ENCODE measurements at regions not wholly inside any gene's neighbourhood (a gene's known extent, or its start where the extent isn't known, plus 50 kb on each side); places are given as distances from the start of the nearest gene placed in this dataset.
"Not testable (repeated sequence)": the region's sequence is repeated elsewhere in the genome, so short reads cannot be mapped to it uniquely, and the experiment has no call there.

DNA sequence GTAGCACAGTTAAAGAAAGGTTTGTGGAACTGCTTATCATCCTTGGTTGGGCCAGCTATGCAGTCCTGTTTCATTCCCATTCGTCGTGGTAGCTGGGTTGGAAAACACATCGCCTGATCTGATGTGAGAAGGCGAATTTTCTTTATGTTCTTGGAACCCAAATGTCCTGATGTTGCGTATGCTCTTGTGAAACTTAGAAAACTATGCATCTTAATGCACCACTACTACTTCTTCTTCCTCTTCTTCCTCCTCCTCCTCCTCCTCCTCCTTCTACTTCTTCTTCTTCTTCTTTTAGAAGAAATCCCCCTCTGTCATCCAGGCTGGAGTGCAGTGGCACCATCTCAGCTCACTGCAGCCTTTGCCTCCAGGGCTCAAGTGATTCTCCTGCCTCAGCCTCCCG lies 381.6 kb downstream of the UTRN start:
- DNase-seq (ENCODE audit: low read depth in 4 of 4, low spot score in 3 of 4), result no peak

DNA sequence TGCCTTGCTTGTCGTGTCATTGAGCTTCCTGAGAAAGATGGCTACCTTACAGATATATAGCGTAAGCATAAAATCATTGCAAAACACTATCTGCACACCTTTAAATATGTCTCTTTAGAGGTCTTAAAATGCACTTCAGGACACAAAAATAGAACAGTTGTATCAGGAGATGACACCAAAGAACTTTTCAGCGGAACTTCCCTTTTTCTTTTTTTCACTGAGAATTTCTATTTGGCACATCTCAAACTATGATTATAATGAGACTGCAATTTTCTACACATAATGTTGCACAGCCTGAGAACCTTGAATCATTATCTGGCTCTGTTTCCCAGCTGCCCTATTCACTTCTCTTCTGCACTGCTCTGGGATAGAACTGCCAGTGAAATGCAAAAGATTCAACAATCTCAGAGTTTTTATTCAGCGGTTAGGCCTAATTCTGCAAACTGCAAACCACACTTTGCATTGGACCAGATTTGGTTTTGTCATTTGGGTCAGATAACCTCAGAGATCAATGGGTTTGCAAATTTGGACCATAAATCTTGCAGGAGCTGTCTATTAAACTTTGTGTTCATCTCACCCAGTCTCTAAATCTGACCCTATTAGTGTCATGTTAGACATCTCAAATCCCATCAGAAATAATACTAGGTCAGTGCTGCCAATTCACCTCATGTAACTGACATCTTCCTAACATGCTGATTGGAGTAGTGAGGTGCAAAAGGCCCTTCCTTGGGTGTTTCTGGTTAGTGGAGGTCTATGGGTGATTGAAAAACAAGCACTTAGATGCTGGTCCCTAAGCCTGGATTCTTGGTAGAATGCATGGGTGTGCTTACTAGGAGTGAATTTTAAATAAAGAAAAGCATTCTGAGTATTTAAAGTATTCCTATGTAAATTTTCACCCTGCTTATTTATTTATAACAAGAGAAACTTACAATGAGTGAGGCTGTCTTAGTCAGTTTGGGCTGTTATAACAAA lies 382.7 kb downstream of the UTRN start:
- DNase-seq (ENCODE audit: low read depth in 4 of 4, low spot score in 3 of 4), result no peak

DNA sequence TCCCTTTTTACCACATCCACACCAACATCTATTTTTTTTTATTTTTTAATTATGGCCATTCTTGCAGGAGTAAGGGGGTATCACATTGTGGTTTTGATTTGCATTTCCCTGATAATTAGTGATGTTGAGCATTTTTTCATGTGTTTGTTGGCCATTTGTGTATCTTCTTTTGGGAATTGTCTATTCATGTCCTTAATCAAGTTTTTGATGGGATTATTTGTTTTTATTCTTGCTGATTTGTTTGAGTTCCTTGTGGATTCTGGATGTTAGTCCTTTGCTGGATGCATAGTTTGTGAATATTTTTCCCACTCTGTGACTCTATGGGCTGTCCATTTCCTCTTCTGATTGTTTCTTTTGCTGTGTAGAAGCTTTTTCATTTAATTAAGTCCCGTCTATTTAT lies 385.1 kb downstream of the UTRN start:
- DNase-seq (ENCODE audit: low read depth in 4 of 4, low spot score in 3 of 4), result not testable (repeated sequence)

DNA sequence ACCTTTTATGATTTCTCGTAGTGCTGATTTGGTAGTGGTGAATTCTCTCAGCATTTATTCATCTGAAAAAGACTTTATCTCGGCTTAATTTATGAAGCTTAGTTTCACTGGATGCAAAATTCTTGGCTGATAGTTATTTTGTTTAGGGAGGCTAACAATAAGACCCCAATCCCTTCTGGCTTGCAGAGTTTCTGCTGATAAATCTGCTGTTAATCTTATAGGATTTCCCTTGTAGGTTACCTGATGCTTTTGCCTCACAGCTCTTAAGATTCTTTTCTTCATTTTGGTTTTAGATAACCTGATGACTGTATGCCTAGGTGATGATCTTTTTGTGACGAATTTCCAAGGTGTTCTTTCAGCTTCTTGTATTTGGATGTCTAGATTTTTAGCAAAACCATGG lies 388.7 kb downstream of the UTRN start:
- no peak for DNase-seq (ENCODE audit: low read depth in 4 of 4, low spot score in 3 of 4)

DNA sequence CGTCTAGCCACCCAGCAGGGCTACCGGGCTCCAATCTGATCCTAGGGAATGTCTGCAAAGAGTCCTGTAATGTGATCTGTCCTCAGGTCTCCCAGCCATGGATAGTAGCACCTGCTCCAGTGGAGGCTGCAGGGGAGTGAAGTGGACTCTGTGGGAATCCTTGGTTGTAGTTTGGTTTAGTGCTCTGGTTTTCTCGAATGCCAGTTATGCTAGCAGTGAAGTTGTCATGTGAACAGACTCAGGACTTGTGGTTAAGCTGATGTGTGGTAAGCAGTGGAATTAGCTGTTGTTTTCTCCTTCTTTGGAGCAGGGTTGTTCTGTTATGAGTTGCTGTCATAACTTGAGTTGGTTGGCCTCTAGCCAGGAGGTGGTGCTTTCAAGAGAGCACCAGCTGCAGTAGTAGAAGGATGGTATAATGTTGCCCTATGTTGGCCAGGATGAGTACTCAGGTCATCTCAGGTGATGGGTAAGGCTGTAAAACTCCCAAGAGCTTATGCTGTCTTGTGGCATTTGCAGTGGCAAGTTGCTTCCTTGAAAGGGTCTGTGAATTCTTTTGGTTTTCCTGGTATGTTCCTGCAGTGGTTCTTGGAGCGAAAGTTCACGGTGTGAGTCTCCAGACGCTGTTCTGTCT lies 390.2 kb downstream of the UTRN start:
- no peak for DNase-seq (ENCODE audit: low read depth in 4 of 4, low spot score in 3 of 4)

DNA sequence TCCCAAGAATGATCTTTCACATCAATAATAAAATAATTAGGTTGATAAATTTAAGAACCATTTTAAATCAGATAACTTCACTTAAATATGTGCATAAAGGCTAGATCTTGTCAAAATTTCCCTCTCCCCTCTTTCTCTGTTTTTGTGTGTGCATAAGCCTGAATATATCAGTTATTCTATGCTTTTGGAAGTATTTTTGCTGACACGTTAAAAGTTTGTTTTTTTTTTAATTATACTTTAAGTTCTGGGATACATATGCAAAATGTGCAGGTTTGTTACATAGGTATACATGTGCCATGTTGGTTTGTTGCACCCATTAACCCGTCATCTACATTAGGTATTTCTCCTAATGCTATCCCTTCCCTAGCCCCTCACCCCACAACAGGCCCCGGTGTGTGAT lies 391.2 kb downstream of the UTRN start:
- not testable (repeated sequence) for DNase-seq (ENCODE audit: low read depth in 4 of 4, low spot score in 3 of 4)

DNA sequence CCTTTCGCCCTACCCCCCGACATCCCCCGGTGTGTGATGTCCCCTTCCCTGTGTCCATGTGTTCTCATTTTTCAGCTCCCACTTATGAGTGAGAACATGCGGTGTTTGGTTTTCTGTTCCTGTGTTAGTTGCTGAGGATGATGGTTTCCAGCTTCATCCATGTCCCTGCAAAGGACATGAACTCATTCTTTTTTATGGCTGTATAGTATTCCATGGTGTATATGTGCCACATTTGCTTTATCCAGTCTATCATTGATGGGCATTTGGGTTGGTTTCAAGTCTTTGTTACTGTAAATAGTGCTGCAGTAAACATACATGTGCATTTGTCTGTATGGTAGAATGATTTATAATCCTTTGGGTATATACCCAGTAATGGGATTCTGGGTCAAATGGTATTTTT lies 392.1 kb downstream of the UTRN start:
- not testable (repeated sequence) for DNase-seq (ENCODE audit: low read depth in 4 of 4, low spot score in 3 of 4)

DNA sequence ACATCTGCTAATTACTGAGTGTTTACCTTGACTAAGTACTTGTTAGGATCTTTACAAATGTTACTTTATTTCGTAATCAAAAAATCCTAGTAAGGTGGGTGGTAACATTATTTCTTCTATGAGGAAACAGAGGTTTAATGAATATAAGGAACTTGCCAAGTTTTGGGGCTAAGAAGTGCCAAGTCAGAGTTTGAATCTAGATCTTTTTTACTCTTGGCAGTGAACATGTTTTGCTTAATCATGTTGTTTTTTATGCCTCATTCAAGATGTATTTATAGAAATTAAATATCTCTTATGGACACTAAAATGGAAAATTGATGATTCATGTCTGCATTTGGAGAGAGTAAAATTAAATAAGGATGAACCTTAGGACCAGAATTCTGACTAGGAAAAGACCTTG lies 393.7 kb downstream of the UTRN start:
- no peak for DNase-seq (ENCODE audit: low read depth in 4 of 4, low spot score in 3 of 4)

DNA sequence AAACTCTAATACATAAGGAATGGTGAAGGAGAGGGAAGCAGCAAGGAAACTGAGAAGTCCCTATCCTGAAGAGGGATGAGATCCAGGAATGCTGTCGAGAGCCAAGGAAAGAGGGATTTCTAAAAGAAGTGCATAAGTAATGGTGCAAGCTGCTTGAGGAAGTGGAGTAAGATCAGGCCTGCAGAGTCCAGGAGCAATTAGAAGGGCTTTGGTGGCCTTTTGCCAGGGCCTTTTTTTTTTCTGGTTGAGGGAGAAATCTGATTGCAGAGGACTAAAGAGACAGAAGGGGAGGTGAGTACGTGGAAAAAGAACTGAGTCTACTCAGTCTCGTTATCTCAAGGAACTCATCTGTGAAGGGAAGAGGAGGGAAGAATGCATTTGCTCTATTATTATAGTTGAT lies 396.2 kb downstream of the UTRN start:
- DNase-seq (ENCODE audit: low read depth in 4 of 4, low spot score in 3 of 4), result no peak

DNA sequence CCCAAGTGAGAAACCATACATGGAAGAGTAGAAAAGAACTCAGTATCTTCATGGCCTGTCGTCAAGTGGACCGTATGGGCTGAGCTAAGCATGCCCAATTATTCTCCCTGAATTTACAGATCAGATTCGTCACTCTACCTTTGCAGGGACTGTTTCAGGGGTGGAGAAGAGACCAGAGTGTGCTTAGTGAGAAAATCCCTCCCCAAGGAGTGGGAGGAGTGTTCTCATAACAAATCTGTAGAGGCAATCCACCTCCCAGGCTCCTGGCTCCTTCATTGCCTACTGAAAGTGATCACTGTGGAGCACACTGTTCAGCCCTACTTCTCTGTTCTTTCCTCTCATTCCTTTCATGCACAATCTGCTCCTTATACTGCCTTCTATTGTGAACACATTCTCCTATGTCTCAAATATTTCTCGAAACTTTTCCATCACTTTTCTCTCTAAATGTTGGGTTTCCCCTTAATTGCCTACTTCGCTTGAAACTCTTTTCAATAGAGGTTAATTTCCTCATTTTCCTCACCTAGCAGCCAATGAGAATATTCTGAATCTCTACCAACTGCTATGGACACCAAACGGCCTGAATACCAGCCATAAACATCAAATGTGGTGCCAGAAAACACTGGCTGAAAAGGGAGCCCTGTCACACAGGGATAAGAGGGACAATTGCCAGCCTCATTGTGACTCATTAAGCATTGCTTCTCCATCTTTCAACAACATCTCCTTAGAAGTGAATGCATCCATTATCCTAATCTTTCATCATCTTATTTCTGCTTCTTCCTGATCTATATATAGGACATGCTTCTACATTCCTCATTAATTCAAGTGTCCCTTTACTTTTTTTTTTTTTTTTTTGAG lies 398.3 kb downstream of the UTRN start:
- no peak for DNase-seq (ENCODE audit: low read depth in 4 of 4, low spot score in 3 of 4)

DNA sequence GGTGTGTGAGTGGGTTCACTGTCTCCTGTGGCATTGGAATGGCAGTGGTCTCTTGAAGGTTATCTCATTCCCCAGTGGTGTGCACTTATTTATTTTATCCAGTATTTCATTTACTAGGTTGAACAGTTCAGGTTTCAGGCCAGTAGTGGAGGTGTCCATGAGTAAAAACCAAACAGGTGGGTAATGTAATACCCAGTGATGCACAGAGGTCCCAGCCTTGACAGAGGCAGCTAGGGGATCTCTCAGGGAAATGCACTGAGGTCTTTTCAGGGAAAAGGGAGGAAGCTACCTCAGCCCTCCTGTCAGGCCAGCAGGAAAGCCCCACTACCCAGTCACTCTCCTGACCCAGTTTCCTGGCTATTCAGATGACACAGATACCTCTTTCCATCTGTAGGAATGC lies 403.6 kb downstream of the UTRN start:
- no peak for DNase-seq (ENCODE audit: low read depth in 4 of 4, low spot score in 3 of 4)

DNA sequence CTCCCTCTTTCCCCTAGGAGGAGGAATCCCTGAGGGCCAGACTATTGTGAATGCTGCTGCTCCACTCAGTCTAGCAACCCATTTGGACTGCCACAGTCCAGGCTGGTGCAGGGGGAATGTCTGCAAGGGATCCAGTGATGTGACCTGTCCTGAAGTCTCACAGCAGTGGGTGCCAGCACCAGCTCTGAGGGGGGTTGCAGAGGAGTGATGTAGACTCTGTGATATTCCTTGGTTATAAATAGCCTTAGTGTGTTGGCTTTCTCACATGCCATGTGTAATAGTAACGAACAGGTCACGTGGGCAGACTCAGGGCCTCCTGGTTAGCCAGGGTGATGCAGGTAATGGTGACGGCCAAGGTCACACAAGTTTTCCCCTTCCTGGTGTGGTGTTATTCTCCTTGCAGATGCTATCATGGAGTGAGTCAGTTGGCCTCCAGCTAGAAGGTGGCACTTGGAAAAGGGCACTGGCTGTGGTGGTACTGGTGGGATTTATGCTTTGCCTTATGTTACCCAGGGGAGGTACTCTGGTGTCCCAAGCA lies 404.4 kb downstream of the UTRN start:
- no peak for DNase-seq (ENCODE audit: low read depth in 4 of 4, low spot score in 3 of 4)

DNA sequence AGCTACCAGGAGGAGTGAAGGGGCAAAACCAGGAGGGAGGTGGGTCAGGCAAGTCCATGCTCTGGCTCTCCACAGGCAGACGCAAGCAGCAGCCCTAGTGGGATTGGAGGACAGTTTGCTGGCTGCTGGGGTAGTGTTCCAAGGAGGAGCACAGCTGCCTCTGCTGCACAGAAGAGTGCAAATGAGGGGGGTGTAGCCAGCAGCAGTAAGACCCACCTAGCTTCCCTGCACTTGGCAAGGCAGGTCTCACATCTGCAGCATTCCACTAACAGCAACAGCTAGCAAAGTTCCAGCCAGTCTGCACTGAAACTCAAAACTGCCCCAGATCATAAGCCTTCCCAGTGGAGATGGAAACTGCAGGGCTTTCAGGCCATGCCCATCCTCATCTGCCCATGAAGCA lies 405.0 kb downstream of the UTRN start:
- no peak for DNase-seq (ENCODE audit: low read depth in 4 of 4, low spot score in 3 of 4)

DNA sequence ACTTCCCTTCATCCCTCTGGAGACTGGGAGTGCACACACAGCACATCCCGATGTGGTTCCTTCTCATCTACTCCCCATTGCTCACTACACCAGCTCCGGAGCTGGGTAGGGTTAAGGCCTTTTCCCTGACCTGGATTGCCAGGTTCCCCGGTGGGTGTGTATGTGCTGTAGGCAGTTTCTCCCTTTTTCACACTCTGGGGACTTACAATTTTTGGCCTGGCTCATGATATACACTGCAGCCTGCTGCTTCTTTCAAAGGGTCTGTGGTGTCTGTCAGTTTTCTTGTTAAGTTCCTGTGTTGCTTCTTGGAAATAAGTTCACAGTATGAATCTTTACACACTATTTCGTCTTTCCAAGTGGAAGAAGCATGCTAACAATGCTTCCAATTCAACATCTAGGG lies 405.5 kb downstream of the UTRN start:
- no peak for DNase-seq (ENCODE audit: low read depth in 4 of 4, low spot score in 3 of 4)

DNA sequence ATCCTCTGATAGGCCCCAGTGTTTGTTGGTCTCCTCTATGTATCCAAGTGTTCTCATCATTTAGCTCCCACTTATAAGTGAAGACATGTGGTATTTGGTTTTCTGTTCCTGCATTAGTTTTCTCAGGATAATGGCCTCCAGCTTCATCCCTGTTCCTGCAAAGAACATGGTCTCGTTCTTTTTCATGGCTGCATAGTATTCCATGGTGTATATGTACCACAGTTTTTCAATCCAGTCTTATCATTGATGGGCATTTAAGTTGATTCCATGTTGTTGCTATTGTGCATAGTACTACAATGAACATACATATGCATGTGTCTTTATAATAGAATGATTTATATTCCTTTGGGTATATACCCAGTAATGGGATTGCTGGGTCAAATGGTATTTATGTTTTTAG lies 406.9 kb downstream of the UTRN start:
- DNase-seq (ENCODE audit: low read depth in 4 of 4, low spot score in 3 of 4), result not testable (repeated sequence)

DNA sequence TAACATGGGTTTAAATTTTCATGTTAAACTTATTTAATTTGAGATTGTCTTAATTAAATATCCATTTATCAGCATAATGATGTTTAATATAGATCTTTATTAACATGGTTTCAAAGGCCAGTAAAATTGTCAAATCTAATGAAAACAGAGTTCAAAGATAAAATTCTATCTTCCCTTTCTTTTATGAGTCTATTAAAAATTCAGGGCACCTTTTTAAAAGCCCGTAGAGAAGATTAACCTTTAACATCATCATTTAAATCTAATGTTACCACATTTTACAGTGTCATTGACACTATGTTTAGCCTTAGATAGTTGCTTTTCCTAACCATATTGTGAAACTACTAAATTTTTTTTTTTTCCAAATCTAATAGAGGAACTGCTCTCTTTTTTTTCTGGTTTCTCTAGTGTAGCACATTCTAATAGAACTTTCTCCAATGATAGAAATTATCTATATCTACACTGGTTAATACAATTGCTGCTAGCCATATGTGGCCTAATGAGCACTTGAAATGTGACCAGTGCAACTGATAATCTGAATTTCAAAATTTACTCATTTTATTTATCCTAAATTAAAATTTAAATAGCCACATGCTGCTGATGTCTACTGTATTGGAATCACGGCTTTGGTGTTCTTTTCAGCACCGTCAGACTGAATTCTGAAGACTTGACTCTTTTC lies 410.9 kb downstream of the UTRN start:
- no peak for DNase-seq (ENCODE audit: low read depth in 4 of 4, low spot score in 3 of 4)

DNA sequence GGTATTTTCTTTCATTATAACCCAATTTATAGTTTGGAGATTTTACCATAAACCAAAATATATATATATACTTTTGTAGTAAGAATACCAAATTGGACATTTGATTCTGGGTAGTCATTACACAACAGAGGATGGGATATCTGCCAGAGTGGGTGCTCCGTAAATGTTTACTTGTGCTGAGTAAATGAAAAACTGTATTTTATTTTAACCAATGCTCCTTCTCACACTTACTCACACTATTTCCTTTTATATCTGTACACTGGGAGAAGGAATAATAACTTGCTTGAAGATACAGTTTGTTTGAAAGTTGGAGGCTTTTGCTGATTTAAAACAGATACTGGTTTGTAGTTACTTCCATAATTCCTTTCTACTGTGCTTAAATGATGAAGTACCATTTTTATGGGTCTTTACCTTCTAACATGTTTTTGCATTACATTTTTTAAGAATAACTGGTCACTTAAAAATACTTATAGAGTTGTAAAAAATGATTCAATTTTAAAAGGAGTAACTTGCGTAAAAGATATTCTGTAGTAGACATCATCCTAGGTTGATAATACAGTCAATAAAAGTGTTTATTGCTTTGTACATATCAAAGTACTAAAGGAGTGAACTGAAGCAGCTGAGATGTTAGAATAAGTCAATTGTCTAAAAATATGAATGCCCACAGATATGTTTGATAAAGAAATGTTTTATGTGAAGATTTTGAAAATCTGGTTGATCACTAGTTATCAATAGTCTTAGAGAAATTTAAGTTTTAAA lies 411.7 kb downstream of the UTRN start:
- no peak for DNase-seq (ENCODE audit: low read depth in 4 of 4, low spot score in 3 of 4)

DNA sequence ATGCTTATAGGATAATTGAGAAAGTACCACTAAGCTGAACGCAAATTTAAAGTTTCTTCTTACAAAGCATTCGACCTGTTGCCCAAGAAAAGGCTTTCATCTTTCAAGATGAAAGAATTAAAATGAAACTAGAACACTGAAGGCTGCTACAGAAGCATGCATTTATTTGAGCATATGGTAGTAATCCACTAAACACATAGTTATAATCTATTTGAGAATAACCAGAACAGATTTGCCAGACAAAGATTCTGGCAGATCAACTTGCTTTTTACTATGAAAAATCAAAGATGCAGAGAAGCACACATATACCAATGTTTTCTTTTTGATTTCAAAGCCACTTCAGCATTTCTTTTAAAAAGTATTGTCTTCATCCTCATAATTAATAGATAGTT lies 412.2 kb downstream of the UTRN start:
- no peak for DNase-seq (ENCODE audit: low read depth in 4 of 4, low spot score in 3 of 4)

DNA sequence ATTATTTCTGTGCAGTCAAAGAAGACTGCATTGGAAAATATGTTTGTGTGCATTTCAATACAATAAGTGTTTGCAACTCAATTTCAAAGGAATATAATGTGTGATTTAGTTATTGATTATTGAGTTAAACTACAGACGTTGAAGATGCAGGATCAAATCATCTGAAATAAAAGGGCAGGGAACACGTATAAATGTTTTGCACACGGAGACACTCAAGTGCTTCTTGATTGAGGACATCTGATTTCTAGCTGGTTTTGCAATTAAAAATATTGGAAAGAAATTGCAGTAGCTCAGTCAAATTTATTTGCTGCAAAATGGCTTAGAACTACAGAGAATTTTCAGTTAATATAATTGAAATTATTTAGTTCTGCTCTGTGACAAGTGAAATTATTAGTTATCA lies 412.7 kb downstream of the UTRN start:
- no peak for DNase-seq (ENCODE audit: low read depth in 4 of 4, low spot score in 3 of 4)

DNA sequence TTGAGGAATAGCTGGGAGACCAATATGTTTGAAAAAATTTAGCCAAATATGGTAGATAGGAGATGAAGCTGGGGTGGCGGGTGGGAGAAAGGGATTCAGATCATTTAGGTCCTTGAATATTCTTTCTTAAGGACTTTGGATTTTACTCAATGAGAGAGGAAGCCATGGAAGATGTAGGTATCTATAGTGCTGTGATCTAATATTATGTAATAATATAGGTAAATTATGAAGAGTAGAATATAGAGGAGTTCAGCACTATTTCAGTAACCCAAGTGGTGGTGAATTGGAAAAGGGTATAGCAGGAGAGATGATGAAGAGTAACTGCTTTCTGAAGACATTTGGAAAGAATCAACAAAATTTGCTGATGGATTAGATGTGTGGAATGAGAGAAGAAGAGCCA lies 417.6 kb downstream of the UTRN start:
- no peak for DNase-seq (ENCODE audit: low read depth in 4 of 4, low spot score in 3 of 4)
